WTC11 (cell line): ENCODE measurements at regions not wholly inside any gene's neighbourhood (a gene's known extent, or its start where the extent isn't known, plus 50 kb on each side); places are given as distances from the start of the nearest gene placed in this dataset.

ENCODE experiments used
- ATAC-seq: fragments of 200-7000 bp; cut with Tn5 transposase; 2 replicates; pipeline ENCODE4 v1.10.0; 2021; ENCODE audit warnings: mild to moderate bottlenecking, moderate library complexity
- CTCF ChIA-PET: fragments of 300-600 bp; sonication (Branson Sonifier 250); formaldehyde crosslinking; loops from one replicate; lab custom pipeline; 2021; ENCODE audit warnings: antibody characterized with exemption; lab: Charles Lee
- POLR2A ChIA-PET: fragments of 350-600 bp; sonication (Branson Sonifier 250); formaldehyde crosslinking; loops from one replicate; lab custom pipeline; 2021; ENCODE audit warnings: antibody characterized with exemption; lab: Charles Lee
- DNase-seq: peaks from one replicate; pipeline ENCODE4 v3.0.0; 2021; ENCODE audit warnings: low spot score
- H3K27ac Mint-ChIP-seq: 2 replicates; pipeline ENCODE4 v1.8.0; 2021; ENCODE audit warnings: mixed read lengths
- H3K27me3 Mint-ChIP-seq: 2 replicates; pipeline ENCODE4 v1.8.0; 2021; ENCODE audit warnings: low read depth, mild to moderate bottlenecking, moderate library complexity, mixed read lengths
- H3K36me3 Mint-ChIP-seq: 2 replicates; pipeline ENCODE4 v1.8.0; 2021; ENCODE audit warnings: mixed read lengths
- H3K4me1 Mint-ChIP-seq: 2 replicates; pipeline ENCODE4 v1.8.0; 2022; ENCODE audit warnings: mixed read lengths
- H3K4me3 Mint-ChIP-seq: 2 replicates; pipeline ENCODE4 v1.8.0; 2021; ENCODE audit warnings: mild to moderate bottlenecking, moderate library complexity, mixed read lengths
- H3K9me3 Mint-ChIP-seq: 2 replicates; pipeline ENCODE4 v1.8.0; 2021; ENCODE audit warnings: mixed read lengths
- CBFB ChIP-seq: sonication (generic); formaldehyde crosslinking; IDR thresholded peaks from 2 replicates; pipeline ENCODE4 v1.8.1; 2022; ENCODE audit warnings: mild to moderate bottlenecking, low read depth, missing genetic modification reagents
- ELF4 ChIP-seq: sonication (generic); formaldehyde crosslinking; IDR thresholded peaks from 2 replicates; pipeline ENCODE4 v1.8.1; 2022; ENCODE audit warnings: low read depth, mild to moderate bottlenecking, moderate library complexity, missing genetic modification reagents
- GRHL2 ChIP-seq: fragments of 250-450 bp; sonication (Bioruptor Pico); IDR thresholded peaks from 2 replicates; pipeline ENCODE4 v1.8.0; 2022; ENCODE audit warnings: mild to moderate bottlenecking, moderate library complexity; ENCODE audit not compliant: insufficient replicate concordance, severe bottlenecking
- MYBL2 ChIP-seq: sonication (generic); formaldehyde crosslinking; IDR thresholded peaks from 2 replicates; pipeline ENCODE4 v1.8.1; 2023; ENCODE audit warnings: mild to moderate bottlenecking, moderate library complexity, missing genetic modification reagents
- RELA ChIP-seq: sonication (generic); formaldehyde crosslinking; IDR thresholded peaks from 2 replicates; pipeline ENCODE4 v1.8.1; 2022; ENCODE audit warnings: missing genetic modification reagents, mild to moderate bottlenecking, borderline replicate concordance
- SOX15 ChIP-seq: fragments of 250-450 bp; sonication (Bioruptor Pico); IDR thresholded peaks from 2 replicates; pipeline ENCODE4 v1.9.0; 2021; ENCODE audit warnings: mild to moderate bottlenecking
- SP1 ChIP-seq: sonication (generic); formaldehyde crosslinking; conservative IDR thresholded peaks from 2 replicates; pipeline ENCODE4 v1.8.1; 2022; ENCODE audit warnings: missing genetic modification reagents
- ZNF121 ChIP-seq: sonication (generic); formaldehyde crosslinking; IDR thresholded peaks from 2 replicates; pipeline ENCODE4 v1.8.0; 2023; ENCODE audit warnings: missing genetic modification reagents
- TF ChIP-seq, protein P1 (sequence below): sonication (generic); formaldehyde crosslinking; IDR thresholded peaks from 2 replicates; pipeline ENCODE4 v1.8.1; 2023; ENCODE audit warnings: mild to moderate bottlenecking, moderate library complexity, missing genetic modification reagents
- TF ChIP-seq, protein P2 (sequence below): sonication (generic); formaldehyde crosslinking; IDR thresholded peaks from 2 replicates; pipeline ENCODE4 v1.8.1; 2022; ENCODE audit warnings: low read depth, mild to moderate bottlenecking, moderate library complexity, missing genetic modification reagents, borderline replicate concordance
- TF ChIP-seq, protein P3 (sequence below): fragments of 250-450 bp; sonication (Bioruptor Pico); IDR thresholded peaks from 2 replicates; pipeline ENCODE4 v1.8.0; 2021; ENCODE audit warnings: mild to moderate bottlenecking
- TF ChIP-seq, protein P4 (sequence below): sonication (generic); formaldehyde crosslinking; IDR thresholded peaks from 2 replicates; pipeline ENCODE4 v1.8.1; 2023; ENCODE audit warnings: mild to moderate bottlenecking, missing genetic modification reagents
- TF ChIP-seq, protein P5 (sequence below): fragments of 250-450 bp; sonication (Bioruptor Pico); IDR thresholded peaks from 2 replicates; pipeline ENCODE4 v1.9.0; 2021; ENCODE audit warnings: mild to moderate bottlenecking

DNA sequence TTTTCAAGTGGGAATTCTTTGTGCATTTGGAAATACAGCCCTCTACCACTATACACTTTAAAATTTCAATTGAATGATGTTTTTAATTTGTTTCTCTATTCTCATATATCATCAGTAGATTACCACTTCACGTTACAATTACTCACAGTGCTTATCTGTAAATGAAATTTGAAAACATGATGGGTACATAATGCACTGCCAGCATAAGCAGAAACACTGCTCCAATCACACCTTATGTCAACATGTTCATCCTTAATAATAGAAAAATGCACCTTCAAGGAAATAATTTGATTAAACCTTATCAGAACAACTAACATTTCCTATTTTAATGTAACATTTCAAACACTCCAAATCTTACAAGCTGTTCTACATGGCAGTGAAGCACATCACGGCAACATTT lies 718.4 kb downstream of the GBE1 start:
- H3K4me3 Mint-ChIP-seq = no peak overlapping the region
- TF ChIP-seq MYBL2 (CRISPR knock-in tag) = no peak
- TF ChIP-seq RELA (CRISPR knock-in tag) = no peak
- no peak for TF ChIP-seq ZNF121 (CRISPR knock-in tag)
- TF ChIP-seq GRHL2 (CRISPR knock-in tag) = no peak
- TF ChIP-seq, protein P1, sequence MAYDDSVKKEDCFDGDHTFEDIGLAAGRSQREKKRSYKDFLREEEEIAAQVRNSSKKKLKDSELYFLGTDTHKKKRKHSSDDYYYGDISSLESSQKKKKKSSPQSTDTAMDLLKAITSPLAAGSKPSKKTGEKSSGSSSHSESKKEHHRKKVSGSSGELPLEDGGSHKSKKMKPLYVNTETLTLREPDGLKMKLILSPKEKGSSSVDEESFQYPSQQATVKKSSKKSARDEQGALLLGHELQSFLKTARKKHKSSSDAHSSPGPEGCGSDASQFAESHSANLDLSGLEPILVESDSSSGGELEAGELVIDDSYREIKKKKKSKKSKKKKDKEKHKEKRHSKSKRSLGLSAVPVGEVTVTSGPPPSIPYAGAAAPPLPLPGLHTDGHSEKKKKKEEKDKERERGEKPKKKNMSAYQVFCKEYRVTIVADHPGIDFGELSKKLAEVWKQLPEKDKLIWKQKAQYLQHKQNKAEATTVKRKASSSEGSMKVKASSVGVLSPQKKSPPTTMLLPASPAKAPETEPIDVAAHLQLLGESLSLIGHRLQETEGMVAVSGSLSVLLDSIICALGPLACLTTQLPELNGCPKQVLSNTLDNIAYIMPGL (CRISPR knock-in tag) = no peak
- no peaks in the 10 kb centered on the region for H3K9me3 Mint-ChIP-seq
- no peaks in the 10 kb centered on the region for H3K4me1 Mint-ChIP-seq
- ChIA-PET CTCF (no interaction called here), POLR2A (no interaction called here)
- H3K36me3 Mint-ChIP-seq = no peaks in the 10 kb centered on the region
- no peaks in the 10 kb centered on the region for H3K27me3 Mint-ChIP-seq
- no peak overlapping the region for H3K27ac Mint-ChIP-seq
- ATAC-seq (no peak), DNase-seq (no peak)

DNA sequence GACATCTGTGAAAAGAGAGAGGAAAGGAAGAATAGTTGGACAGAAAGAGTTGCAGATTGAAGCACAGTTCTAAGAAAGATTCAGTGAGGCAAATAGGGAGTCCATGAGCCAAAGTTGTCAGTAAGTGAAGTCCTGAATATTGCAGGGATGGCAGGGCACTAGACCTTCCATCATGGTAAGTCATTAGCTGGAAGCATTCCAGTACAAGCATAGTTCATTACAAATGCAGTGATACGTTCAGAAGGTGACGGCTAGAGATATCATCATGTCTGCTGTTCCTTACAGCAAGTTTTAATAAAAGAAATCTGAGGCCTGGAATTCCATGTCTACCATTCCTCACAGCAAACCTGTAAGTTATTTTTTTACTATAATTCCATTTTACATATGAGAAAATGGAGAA lies 720.1 kb downstream of the GBE1 start:
- DNase-seq = no peak
- no peaks in the 10 kb centered on the region for H3K36me3 Mint-ChIP-seq
- no peaks in the 10 kb centered on the region for H3K27me3 Mint-ChIP-seq
- TF ChIP-seq SOX15 (CRISPR knock-in tag) = no peak
- TF ChIP-seq ELF4 = no peak
- TF ChIP-seq, protein P2, sequence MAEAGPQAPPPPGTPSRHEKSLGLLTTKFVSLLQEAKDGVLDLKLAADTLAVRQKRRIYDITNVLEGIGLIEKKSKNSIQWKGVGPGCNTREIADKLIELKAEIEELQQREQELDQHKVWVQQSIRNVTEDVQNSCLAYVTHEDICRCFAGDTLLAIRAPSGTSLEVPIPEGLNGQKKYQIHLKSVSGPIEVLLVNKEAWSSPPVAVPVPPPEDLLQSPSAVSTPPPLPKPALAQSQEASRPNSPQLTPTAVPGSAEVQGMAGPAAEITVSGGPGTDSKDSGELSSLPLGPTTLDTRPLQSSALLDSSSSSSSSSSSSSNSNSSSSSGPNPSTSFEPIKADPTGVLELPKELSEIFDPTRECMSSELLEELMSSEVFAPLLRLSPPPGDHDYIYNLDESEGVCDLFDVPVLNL (CRISPR knock-in tag) = no peak
- TF ChIP-seq, protein P3, sequence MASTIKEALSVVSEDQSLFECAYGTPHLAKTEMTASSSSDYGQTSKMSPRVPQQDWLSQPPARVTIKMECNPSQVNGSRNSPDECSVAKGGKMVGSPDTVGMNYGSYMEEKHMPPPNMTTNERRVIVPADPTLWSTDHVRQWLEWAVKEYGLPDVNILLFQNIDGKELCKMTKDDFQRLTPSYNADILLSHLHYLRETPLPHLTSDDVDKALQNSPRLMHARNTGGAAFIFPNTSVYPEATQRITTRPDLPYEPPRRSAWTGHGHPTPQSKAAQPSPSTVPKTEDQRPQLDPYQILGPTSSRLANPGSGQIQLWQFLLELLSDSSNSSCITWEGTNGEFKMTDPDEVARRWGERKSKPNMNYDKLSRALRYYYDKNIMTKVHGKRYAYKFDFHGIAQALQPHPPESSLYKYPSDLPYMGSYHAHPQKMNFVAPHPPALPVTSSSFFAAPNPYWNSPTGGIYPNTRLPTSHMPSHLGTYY (CRISPR knock-in tag) = no peak
- TF ChIP-seq CBFB (CRISPR knock-in tag) = no peak
- H3K9me3 Mint-ChIP-seq = no peaks in the 10 kb centered on the region
- no peak overlapping the region for H3K4me3 Mint-ChIP-seq
- no peaks in the 10 kb centered on the region for H3K4me1 Mint-ChIP-seq
- no peak overlapping the region for H3K27ac Mint-ChIP-seq
- ChIA-PET POLR2A (no interaction called here), CTCF (no interaction called here)
- no peak for ATAC-seq

DNA sequence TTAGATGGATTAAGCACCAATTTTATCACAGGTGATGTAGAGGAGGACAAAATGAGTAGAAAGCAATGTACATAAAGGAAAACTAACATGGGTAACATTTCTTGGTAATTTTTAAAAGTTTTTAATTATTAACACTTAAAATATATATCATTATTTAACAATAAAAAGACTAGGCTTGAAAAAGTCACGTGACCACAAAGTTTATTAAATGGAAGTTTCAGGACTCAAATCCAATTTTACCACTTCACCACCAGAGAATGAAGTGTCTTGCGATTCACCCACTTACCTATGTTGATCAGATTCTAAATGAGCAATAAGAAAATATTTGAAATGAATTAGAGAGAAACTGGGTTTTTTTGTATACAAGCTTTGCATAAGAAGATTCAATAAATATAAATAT lies 721.3 kb downstream of the GBE1 start:
- Mint-ChIP-seq H3K27me3 (no peaks in the 10 kb centered on the region), H3K36me3 (no peaks in the 10 kb centered on the region), H3K27ac (no peak overlapping the region), H3K4me1 (no peaks in the 10 kb centered on the region), H3K9me3 (no peaks in the 10 kb centered on the region), H3K4me3 (no peak overlapping the region)
- POLR2A ChIA-PET = no interaction called here
- TF ChIP-seq, protein P4, sequence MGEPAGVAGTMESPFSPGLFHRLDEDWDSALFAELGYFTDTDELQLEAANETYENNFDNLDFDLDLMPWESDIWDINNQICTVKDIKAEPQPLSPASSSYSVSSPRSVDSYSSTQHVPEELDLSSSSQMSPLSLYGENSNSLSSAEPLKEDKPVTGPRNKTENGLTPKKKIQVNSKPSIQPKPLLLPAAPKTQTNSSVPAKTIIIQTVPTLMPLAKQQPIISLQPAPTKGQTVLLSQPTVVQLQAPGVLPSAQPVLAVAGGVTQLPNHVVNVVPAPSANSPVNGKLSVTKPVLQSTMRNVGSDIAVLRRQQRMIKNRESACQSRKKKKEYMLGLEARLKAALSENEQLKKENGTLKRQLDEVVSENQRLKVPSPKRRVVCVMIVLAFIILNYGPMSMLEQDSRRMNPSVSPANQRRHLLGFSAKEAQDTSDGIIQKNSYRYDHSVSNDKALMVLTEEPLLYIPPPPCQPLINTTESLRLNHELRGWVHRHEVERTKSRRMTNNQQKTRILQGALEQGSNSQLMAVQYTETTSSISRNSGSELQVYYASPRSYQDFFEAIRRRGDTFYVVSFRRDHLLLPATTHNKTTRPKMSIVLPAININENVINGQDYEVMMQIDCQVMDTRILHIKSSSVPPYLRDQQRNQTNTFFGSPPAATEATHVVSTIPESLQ (CRISPR knock-in tag) = no peak
- TF ChIP-seq, protein P5, sequence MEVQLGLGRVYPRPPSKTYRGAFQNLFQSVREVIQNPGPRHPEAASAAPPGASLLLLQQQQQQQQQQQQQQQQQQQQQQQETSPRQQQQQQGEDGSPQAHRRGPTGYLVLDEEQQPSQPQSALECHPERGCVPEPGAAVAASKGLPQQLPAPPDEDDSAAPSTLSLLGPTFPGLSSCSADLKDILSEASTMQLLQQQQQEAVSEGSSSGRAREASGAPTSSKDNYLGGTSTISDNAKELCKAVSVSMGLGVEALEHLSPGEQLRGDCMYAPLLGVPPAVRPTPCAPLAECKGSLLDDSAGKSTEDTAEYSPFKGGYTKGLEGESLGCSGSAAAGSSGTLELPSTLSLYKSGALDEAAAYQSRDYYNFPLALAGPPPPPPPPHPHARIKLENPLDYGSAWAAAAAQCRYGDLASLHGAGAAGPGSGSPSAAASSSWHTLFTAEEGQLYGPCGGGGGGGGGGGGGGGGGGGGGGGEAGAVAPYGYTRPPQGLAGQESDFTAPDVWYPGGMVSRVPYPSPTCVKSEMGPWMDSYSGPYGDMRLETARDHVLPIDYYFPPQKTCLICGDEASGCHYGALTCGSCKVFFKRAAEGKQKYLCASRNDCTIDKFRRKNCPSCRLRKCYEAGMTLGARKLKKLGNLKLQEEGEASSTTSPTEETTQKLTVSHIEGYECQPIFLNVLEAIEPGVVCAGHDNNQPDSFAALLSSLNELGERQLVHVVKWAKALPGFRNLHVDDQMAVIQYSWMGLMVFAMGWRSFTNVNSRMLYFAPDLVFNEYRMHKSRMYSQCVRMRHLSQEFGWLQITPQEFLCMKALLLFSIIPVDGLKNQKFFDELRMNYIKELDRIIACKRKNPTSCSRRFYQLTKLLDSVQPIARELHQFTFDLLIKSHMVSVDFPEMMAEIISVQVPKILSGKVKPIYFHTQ = no peak
- TF ChIP-seq SP1 (CRISPR knock-in tag) = no peak
- ATAC-seq (no peak), DNase-seq (no peak)
- CTCF ChIA-PET = no interaction called here
